Thyroid gland (tissue), 4 donors: ENCODE measurements at regions not wholly inside any gene's neighbourhood (a gene's known extent, or its start where the extent isn't known, plus 50 kb on each side); places are given as distances from the start of the nearest gene placed in this dataset.

Source experiments
- CTCF ChIP-seq, 6 experiments: fragments of 200-600 bp in 3 of 6; fragments of 450-650 bp in 3 of 6; sonication (generic) in 3 of 6; IDR thresholded peaks; one replicate each; pipeline ENCODE4 v1.5.1; 2016 to 2019; ENCODE audit warnings: antibody characterized with exemption in 6 of 6, mild to moderate bottlenecking in 2 of 6, inconsistent platforms in 1 of 6, moderate library complexity in 1 of 6
- POLR2A ChIP-seq, 2 donors: fragments of 450-650 bp; IDR thresholded peaks; one replicate each; pipeline ENCODE4 v1.6.1; 2017; ENCODE audit warnings: antibody characterized with exemption in 2 of 2, mild to moderate bottlenecking in 2 of 2, moderate library complexity in 1 of 2

- TF ChIP-seq CTCF (IDR thresholded peaks at IDR 0.05) (peak in 5 of 6 experiments; percentile 74 to 86 (median 84)), POLR2A (IDR thresholded peaks at IDR 0.05) (no peak)
Measured at GRCh38 chr21:30044447-30045064, 104.8 kb upstream of the GRIK1 start.
